OCI-LY7 (cell line): ENCODE measurements at regions not wholly inside any gene's neighbourhood (a gene's known extent, or its start where the extent isn't known, plus 50 kb on each side); places are given as distances from the start of the nearest gene placed in this dataset.

Experiments used
- BruUV-seq: library from RNA; stranded (reverse); fragments of 400-500 nt; replicated peaks from 2 replicates; lab custom pipeline; 2021; lab: Mats Ljungman, UMichigan
- CTCF ChIA-PET: fragments of 300-600 bp; sonication (Branson Sonifier 250); formaldehyde crosslinking; loops from one replicate; lab custom pipeline; 2022; ENCODE audit warnings: antibody characterized with exemption; ENCODE audit not compliant: unreplicated experiment; lab: Charles Lee
- POLR2A ChIA-PET: fragments of 300-600 bp; sonication (Branson Sonifier 250); formaldehyde crosslinking; loops from one replicate; lab custom pipeline; 2022; ENCODE audit warnings: antibody characterized with exemption; lab: Charles Lee
- DNase-seq: peaks from one replicate; pipeline ENCODE4 v3.0.0-alpha.2; 2015; ENCODE audit warnings: low spot score
- H2AFZ ChIP-seq: fragments of 200-600 bp; sonication (generic), shearing (Covaris generic); 2 replicates; pipeline ENCODE4 v1.6.1; 2014; ENCODE audit warnings: mild to moderate bottlenecking, antibody characterized with exemption, low read length, moderate library complexity
- H3K27ac ChIP-seq: fragments of 200-600 bp; sonication (generic); 2 replicates; pipeline ENCODE4 v1.5.1; 2014; ENCODE audit warnings: mixed run types, low read depth, mild to moderate bottlenecking, moderate library complexity, low read length, inconsistent platforms; ENCODE audit not compliant: poor library complexity, severe bottlenecking
- H3K36me3 ChIP-seq: fragments of 200-600 bp; sonication (generic); 2 replicates; pipeline ENCODE4 v1.6.1; 2014; ENCODE audit warnings: mild to moderate bottlenecking, antibody characterized with exemption, low read length, moderate library complexity, mixed read lengths; ENCODE audit not compliant: insufficient read depth
- H3K4me1 ChIP-seq: fragments of 200-600 bp; sonication (generic); 2 replicates; pipeline ENCODE4 v1.5.1; 2014; ENCODE audit warnings: mild to moderate bottlenecking, low read length; ENCODE audit not compliant: insufficient read depth, poor library complexity, severe bottlenecking
- H3K4me2 ChIP-seq: fragments of 200-600 bp; sonication (generic); 2 replicates; pipeline ENCODE4 v1.6.1; 2014; ENCODE audit warnings: mild to moderate bottlenecking, low read length
- H3K4me3 ChIP-seq: fragments of 200-600 bp; sonication (generic); 2 replicates; pipeline ENCODE4 v1.5.1; 2014; ENCODE audit warnings: mild to moderate bottlenecking, low read depth, low read length; ENCODE audit not compliant: poor library complexity, severe bottlenecking
- H3K79me2 ChIP-seq: fragments of 200-600 bp; sonication (generic); 2 replicates; pipeline ENCODE4 v1.6.1; 2016; ENCODE audit warnings: low read depth, mild to moderate bottlenecking, low read length, moderate library complexity, mixed read lengths; ENCODE audit not compliant: insufficient read depth
- H3K9me2 ChIP-seq: fragments of 200-600 bp; sonication (generic); 2 replicates; pipeline ENCODE4 v1.6.1; 2016; ENCODE audit warnings: mild to moderate bottlenecking, low read length, mixed read lengths; ENCODE audit not compliant: insufficient read depth
- H3K9me3 ChIP-seq: fragments of 200-600 bp; sonication (generic); 2 replicates; pipeline ENCODE4 v1.6.1; 2014; ENCODE audit warnings: mild to moderate bottlenecking, mixed run types, low read length, mixed read lengths
- H4K20me1 ChIP-seq: fragments of 200-600 bp; sonication (generic); 2 replicates; pipeline ENCODE4 v1.6.1; 2014; ENCODE audit warnings: mild to moderate bottlenecking, antibody characterized with exemption, low read length, moderate library complexity, mixed read lengths; ENCODE audit not compliant: insufficient read depth
- CTCF ChIP-seq: fragments of 200-600 bp; sonication (generic); conservative IDR thresholded peaks from 2 replicates; pipeline ENCODE4 v1.5.1; 2014; ENCODE audit warnings: mild to moderate bottlenecking, antibody characterized with exemption, low read length, moderate library complexity, mixed read lengths
- EZH2phosphoT487 ChIP-seq: fragments of 200-600 bp; sonication (generic); IDR thresholded peaks from 2 replicates; pipeline ENCODE4 v1.6.1; 2018; ENCODE audit warnings: low read depth, borderline replicate concordance, mild to moderate bottlenecking, mixed run types, antibody characterized with exemption, low read length, moderate library complexity, mixed read lengths
- intact Hi-C: fragments of 100-400 bp; cut with micrococcal nuclease; formaldehyde crosslinking; loops from one replicate; pipeline ENCODE4 v1.10.0; 2022; ENCODE audit not compliant: unreplicated experiment

GRCh38 chr2:147485210-147485851 lies 359.5 kb upstream of the ACVR2A start:
- Histone ChIP-seq H3K4me2 (no peak overlapping the region), H3K4me3 (no peak overlapping the region), H3K4me1 (no peaks in the 10 kb centered on the region), H3K27ac (no peak overlapping the region), H3K9me2 (no peaks in the 10 kb centered on the region), H3K36me3 (no peaks in the 10 kb centered on the region), H2AFZ (no peak overlapping the region), H4K20me1 (no peaks in the 10 kb centered on the region), H3K9me3 (no peaks in the 10 kb centered on the region), H3K79me2 (no peaks in the 10 kb centered on the region)
- ChIA-PET CTCF (no interaction called here), POLR2A (no interaction called here)
- BruUV-seq: no TSS peak
- DNase-seq: no peak
- TF ChIP-seq CTCF (no peak), EZH2phosphoT487 (no peak)
- intact Hi-C loops: no loop called here

- H3K9me2 ChIP-seq: no peaks in the 10 kb centered on the region
- H3K27ac ChIP-seq: no peak overlapping the region
- H2AFZ ChIP-seq: no peak overlapping the region
- no TSS peak for BruUV-seq
- intact Hi-C loops: no loop called here
- no peak for TF ChIP-seq CTCF
- no peak for TF ChIP-seq EZH2phosphoT487
- ChIA-PET CTCF (no interaction called here), POLR2A (interaction anchor here (0.6 kb wide), 1 partner anchor 749 kb away, joined by 3 read pairs; no protein-coding TSS in a partner anchor)
- no peak overlapping the region for H3K4me3 ChIP-seq
- no peaks in the 10 kb centered on the region for H3K36me3 ChIP-seq
- H3K4me1 ChIP-seq: no peaks in the 10 kb centered on the region
- no peaks in the 10 kb centered on the region for H4K20me1 ChIP-seq
- H3K4me2 ChIP-seq: no peak overlapping the region
- no peaks in the 10 kb centered on the region for H3K9me3 ChIP-seq
- H3K79me2 ChIP-seq: no peaks in the 10 kb centered on the region
- no peak for DNase-seq
These were observed 360.9 kb upstream of the ACVR2A start for GRCh38 chr2:147483911-147484310.

- Histone ChIP-seq H3K9me2 (no peaks in the 10 kb centered on the region), H3K4me3 (no peak overlapping the region), H3K9me3 (no peaks in the 10 kb centered on the region), H3K36me3 (no peaks in the 10 kb centered on the region), H4K20me1 (no peaks in the 10 kb centered on the region), H3K4me2 (no peak overlapping the region), H2AFZ (no peak overlapping the region), H3K27ac (no peak overlapping the region), H3K79me2 (no peaks in the 10 kb centered on the region), H3K4me1 (no peaks in the 10 kb centered on the region)
- intact Hi-C loops: no loop called here
- BruUV-seq: no TSS peak
- no peak for TF ChIP-seq EZH2phosphoT487
- no peak for TF ChIP-seq CTCF
- DNase-seq: no peak
- ChIA-PET CTCF (no interaction called here), POLR2A (interaction anchor here (0.6 to 1.0 kb wide), 2 partner anchors 34 to 750 kb away, joined by 3 read pairs; no protein-coding TSS in a partner anchor)
These were observed 361.7 kb upstream of the ACVR2A start for GRCh38 chr2:147482916-147483669.
